Right atrium auricular region (tissue), 2 donors: ENCODE measurements at regions not wholly inside any gene's neighbourhood (a gene's known extent, or its start where the extent isn't known, plus 50 kb on each side); places are given as distances from the start of the nearest gene placed in this dataset.

ENCODE experiments used
- DNase-seq: peaks from one replicate; pipeline ENCODE4 v3.0.0-alpha.2; 2019; ENCODE audit warnings: low spot score
- H3K27ac ChIP-seq, 2 donors: fragments of 200-600 bp; sonication (generic); 1 replicate in 1 of 2; 2 replicates in 1 of 2; pipeline ENCODE4 v1.5.1; 2016 to 2019
- H3K27me3 ChIP-seq, 2 donors: fragments of 200-600 bp; sonication (generic); one replicate each; pipeline versions ENCODE4 v1.5.1 to v1.6.0; 2017 to 2019
- H3K36me3 ChIP-seq: fragments of 200-600 bp; sonication (generic); one replicate; pipeline ENCODE4 v1.5.1; 2016
- H3K4me1 ChIP-seq, 2 donors: fragments of 200-600 bp; sonication (generic); one replicate each; pipeline versions ENCODE4 v1.5.1 to v1.6.0; 2017 to 2019
- H3K4me3 ChIP-seq, 2 donors: fragments of 200-600 bp; sonication (generic); 1 replicate in 1 of 2; 2 replicates in 1 of 2; pipeline ENCODE4 v1.5.1; 2017 to 2019; ENCODE audit warnings: mild to moderate bottlenecking in 1 of 2, moderate library complexity in 1 of 2
- H3K9me3 ChIP-seq, 2 donors: fragments of 200-600 bp; sonication (generic); one replicate each; pipeline ENCODE4 v1.5.1; 2019
- TF ChIP-seq, protein P1 (sequence below), 2 donors: fragments of 200-600 bp; sonication (generic); IDR thresholded peaks; one replicate each; pipeline ENCODE4 v1.5.1; 2019; ENCODE audit warnings: antibody characterized with exemption in 2 of 2

DNA sequence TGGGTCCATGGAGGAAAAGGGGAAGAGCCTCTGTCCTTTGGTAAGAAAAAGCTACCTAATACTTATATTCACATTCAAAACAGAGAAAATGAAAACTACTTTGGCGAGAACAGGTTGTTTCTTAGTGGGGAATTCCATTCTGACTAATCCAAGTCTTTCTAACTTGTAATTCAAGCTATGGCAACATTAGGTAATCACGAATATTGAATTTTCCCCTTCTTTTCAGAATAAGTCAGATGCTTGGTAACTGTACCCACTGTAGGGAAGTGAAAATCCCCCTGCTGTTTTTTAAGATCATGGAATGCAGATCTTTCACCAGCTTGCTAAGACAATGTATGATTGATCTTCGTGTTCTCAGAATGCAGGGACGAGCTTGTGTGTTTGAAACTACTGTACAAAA is 384.4 kb downstream of the TCERG1L start:
- no peaks in the 10 kb centered on the region for H3K27me3 ChIP-seq
- H3K9me3 ChIP-seq = no peaks in the 10 kb centered on the region
- H3K4me3 ChIP-seq = no peak overlapping the region
- no peak for DNase-seq
- TF ChIP-seq, protein P1, sequence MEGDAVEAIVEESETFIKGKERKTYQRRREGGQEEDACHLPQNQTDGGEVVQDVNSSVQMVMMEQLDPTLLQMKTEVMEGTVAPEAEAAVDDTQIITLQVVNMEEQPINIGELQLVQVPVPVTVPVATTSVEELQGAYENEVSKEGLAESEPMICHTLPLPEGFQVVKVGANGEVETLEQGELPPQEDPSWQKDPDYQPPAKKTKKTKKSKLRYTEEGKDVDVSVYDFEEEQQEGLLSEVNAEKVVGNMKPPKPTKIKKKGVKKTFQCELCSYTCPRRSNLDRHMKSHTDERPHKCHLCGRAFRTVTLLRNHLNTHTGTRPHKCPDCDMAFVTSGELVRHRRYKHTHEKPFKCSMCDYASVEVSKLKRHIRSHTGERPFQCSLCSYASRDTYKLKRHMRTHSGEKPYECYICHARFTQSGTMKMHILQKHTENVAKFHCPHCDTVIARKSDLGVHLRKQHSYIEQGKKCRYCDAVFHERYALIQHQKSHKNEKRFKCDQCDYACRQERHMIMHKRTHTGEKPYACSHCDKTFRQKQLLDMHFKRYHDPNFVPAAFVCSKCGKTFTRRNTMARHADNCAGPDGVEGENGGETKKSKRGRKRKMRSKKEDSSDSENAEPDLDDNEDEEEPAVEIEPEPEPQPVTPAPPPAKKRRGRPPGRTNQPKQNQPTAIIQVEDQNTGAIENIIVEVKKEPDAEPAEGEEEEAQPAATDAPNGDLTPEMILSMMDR (IDR thresholded peaks at IDR 0.05) = no peak
- H3K27ac ChIP-seq = no peak overlapping the region
- H3K4me1 ChIP-seq = no peaks in the 10 kb centered on the region
- H3K36me3 ChIP-seq = no peaks in the 10 kb centered on the region

DNA sequence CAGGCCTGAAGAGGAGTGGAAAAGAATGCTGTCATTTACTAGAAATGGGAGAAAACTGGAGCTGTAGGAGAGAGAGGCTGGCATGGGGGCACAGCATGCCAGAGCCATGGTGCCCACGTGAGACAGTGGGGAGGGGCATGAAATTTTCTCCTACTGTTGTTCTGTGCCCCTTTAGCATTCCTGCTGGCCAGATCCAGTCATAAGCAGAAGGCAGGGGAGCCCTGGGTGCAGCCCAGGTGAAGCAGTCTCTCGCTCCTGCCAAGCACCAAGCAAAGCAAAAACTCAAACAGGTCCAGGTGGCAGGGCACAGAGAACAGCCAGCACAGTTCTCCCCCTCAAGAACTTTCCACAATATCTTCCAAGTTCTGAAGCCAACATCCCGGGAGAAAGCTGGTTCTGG is 383.2 kb downstream of the TCERG1L start:
- TF ChIP-seq, protein P1 (IDR thresholded peaks at IDR 0.05) = no peak
- no peak for DNase-seq
- Histone ChIP-seq H3K27ac (no peak overlapping the region), H3K4me3 (no peak overlapping the region), H3K9me3 (no peaks in the 10 kb centered on the region), H3K4me1 (no peaks in the 10 kb centered on the region), H3K27me3 (no peaks in the 10 kb centered on the region), H3K36me3 (no peaks in the 10 kb centered on the region)

DNA sequence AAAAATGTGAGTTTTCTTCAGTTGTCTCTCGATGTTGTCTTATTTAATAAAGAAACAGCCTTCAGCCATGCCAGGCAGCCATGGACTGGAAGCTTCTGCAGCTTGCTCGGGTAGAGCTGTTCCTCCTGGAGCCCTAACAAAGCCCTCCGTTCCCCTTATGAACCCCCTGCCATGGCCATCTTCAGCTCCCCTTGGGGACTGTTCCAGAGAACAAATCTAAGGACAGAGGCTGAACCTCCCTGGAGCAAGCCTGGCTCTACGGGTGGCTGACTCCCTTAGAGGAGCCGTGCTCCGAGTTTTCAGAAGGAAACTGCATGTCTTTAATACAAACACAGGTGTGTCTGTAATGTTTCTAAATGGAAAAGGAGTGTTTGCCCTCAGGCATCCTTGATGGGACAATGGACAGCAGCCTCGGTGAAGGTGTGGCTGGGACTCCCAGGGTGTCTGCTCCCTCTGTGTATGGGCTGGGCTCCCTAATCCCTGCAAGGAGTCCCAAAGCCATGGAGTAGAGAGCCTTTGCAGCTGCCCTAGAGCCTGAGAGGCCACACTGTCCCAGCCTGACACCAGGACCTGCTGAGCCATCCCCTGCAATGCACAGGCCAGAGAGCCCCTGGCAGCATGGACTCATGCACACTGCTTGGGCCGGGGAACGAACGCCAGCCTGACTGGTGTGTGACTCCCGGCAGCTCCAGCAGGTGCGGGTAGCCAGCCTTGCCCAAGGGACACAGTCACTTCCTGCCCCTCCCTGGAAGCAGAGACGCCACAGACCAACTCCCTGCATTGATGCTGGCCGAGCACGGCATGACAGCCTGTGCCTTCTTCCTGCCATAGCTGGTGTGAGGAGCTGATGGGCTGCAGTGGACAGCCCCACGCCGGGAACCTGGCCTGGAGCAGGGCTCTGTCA is 381.8 kb downstream of the TCERG1L start:
- H3K36me3 ChIP-seq = no peaks in the 10 kb centered on the region
- H3K4me1 ChIP-seq = peaks cover 0 to 4% of the 10 kb centered on the region in 2 donors
- no peak overlapping the region for H3K27ac ChIP-seq
- no peaks in the 10 kb centered on the region for H3K9me3 ChIP-seq
- no peak overlapping the region for H3K4me3 ChIP-seq
- DNase-seq = peak; percentile 43
- no peaks in the 10 kb centered on the region for H3K27me3 ChIP-seq
- TF ChIP-seq, protein P1 (IDR thresholded peaks at IDR 0.05) = no peak

DNA sequence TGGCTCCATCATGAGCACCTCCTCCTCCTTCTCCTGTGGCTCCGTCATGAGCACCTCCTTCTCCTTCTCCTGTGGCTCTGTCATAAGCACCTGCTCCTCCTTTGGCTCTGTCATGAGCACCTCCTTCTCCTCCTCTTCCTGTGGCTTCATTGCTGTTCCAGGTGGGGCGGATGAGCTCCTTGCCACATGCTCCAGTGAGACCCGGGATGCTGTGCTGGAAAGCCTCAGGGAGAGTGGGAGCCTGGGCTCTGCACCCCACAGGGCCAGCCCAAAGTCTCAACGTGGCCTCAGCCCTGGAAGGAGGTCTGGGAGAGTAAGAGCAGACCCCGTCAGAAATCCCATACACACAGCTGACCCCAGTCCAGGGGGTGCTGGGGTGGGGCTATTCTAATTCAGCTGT is 380.7 kb downstream of the TCERG1L start:
- no peak for DNase-seq
- peaks cover 0 to 10% of the 10 kb centered on the region in 2 donors for H3K4me1 ChIP-seq
- H3K27me3 ChIP-seq = no peaks in the 10 kb centered on the region
- no peak overlapping the region for H3K4me3 ChIP-seq
- H3K27ac ChIP-seq = no peak overlapping the region
- H3K36me3 ChIP-seq = no peaks in the 10 kb centered on the region
- TF ChIP-seq, protein P1 (IDR thresholded peaks at IDR 0.05) = no peak
- H3K9me3 ChIP-seq = no peaks in the 10 kb centered on the region

DNA sequence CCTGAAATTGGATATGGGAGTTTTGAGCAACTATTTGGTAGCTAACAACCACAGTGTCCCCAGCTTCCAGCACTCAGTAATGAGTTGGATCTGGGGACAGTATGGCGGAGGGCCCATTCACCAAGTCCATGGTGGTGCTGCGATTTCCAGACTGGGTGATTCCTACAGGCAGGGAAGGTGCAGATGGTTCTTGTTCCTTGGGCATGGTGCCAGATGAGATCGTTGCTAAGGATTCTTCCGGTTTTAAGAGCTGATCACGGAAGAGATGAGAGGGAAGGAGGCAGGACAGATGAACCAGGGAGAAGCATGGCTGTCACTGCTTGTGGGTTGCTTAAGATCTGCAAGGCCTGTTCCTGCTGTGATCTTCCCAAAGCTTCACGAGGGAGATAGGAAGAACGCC is 380.3 kb downstream of the TCERG1L start:
- TF ChIP-seq, protein P1 (IDR thresholded peaks at IDR 0.05) = no peak
- Histone ChIP-seq H3K9me3 (no peaks in the 10 kb centered on the region), H3K4me1 (peaks cover 0 to 10% of the 10 kb centered on the region in 2 donors), H3K27ac (no peak overlapping the region), H3K27me3 (no peaks in the 10 kb centered on the region), H3K36me3 (no peaks in the 10 kb centered on the region), H3K4me3 (no peak overlapping the region)
- DNase-seq = peak; percentile 32
